Chondrocyte (in vitro differentiated cells): ENCODE measurements at regions not wholly inside any gene's neighbourhood (a gene's known extent, or its start where the extent isn't known, plus 50 kb on each side); places are given as distances from the start of the nearest gene placed in this dataset.

Experiments used
- DNase-seq: peaks from one replicate; pipeline ENCODE4 v3.0.0; 2021; ENCODE audit warnings: mixed read lengths, low spot score
- H3K27ac Mint-ChIP-seq: one replicate; pipeline ENCODE4 v1.8.0; 2021; ENCODE audit warnings: mild to moderate bottlenecking, moderate library complexity, mixed read lengths; ENCODE audit not compliant: unreplicated experiment
- H3K27me3 Mint-ChIP-seq: 2 replicates; pipeline ENCODE4 v1.8.0; 2021; ENCODE audit warnings: low read depth, mixed read lengths
- H3K36me3 Mint-ChIP-seq: 2 replicates; pipeline ENCODE4 v1.8.0; 2021; ENCODE audit warnings: low read depth, mixed read lengths
- H3K4me1 Mint-ChIP-seq: 2 replicates; pipeline ENCODE4 v1.8.0; 2021; ENCODE audit warnings: low read depth, mild to moderate bottlenecking, mixed read lengths
- H3K4me3 Mint-ChIP-seq: one replicate; pipeline ENCODE4 v1.8.0; 2021; ENCODE audit warnings: mild to moderate bottlenecking, moderate library complexity, mixed read lengths; ENCODE audit not compliant: unreplicated experiment
- H3K9me3 Mint-ChIP-seq: 2 replicates; pipeline ENCODE4 v1.8.0; 2021; ENCODE audit warnings: low read depth, mixed read lengths
- TF ChIP-seq, protein P1 (sequence below): fragments of 200-600 bp; sonication (generic); IDR thresholded peaks from 2 replicates; pipeline ENCODE4 v1.5.0; 2021; ENCODE audit warnings: antibody characterized with exemption, mild to moderate bottlenecking, moderate library complexity

DNA sequence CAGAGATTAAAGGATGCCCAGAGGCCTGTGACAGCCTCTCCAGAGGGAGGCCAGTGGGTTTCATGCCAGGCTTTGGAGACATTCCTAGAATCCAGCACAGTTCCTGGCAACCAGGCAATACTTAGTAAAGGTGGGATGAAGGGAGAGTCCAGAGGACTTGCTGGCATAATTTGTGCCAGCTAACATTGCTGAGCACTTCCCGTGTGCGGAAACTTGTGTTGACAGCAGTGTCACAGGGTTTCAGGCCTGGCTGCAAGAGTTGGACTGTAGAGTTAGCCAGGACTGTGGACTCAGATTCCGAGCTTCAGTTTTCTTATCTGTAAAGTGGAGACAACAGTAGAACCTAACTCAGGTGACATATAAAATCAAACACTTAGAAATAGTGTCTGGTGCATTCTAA is 141.7 kb downstream of the SALL1 start:
- TF ChIP-seq, protein P1, sequence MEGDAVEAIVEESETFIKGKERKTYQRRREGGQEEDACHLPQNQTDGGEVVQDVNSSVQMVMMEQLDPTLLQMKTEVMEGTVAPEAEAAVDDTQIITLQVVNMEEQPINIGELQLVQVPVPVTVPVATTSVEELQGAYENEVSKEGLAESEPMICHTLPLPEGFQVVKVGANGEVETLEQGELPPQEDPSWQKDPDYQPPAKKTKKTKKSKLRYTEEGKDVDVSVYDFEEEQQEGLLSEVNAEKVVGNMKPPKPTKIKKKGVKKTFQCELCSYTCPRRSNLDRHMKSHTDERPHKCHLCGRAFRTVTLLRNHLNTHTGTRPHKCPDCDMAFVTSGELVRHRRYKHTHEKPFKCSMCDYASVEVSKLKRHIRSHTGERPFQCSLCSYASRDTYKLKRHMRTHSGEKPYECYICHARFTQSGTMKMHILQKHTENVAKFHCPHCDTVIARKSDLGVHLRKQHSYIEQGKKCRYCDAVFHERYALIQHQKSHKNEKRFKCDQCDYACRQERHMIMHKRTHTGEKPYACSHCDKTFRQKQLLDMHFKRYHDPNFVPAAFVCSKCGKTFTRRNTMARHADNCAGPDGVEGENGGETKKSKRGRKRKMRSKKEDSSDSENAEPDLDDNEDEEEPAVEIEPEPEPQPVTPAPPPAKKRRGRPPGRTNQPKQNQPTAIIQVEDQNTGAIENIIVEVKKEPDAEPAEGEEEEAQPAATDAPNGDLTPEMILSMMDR = no peak
- Mint-ChIP-seq H3K27me3 (no peaks in the 10 kb centered on the region), H3K9me3 (peaks cover 13% of the 10 kb centered on the region), H3K4me1 (no peaks in the 10 kb centered on the region), H3K27ac (no peak overlapping the region), H3K36me3 (no peaks in the 10 kb centered on the region), H3K4me3 (no peak overlapping the region)
- no peak for DNase-seq

DNA sequence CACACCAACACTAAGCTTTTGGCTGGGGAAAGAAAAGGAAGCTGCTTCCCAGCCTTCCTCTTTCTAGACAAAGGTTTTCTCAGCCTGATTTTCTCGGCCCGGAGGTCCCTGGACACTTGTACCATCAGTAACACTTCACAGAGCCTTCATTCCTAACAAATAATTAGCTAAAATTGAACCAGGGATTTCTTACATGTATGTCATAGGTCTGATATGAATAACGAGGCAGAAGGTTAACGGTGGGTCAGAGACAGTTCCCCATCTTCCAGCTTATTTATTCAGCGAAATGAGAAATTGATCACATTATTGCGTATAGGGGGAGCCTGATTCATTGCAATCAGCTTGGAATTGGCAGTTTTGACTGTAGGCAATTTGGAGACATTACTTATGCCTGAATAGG is 142.5 kb downstream of the SALL1 start:
- TF ChIP-seq, protein P1 = no peak
- Mint-ChIP-seq H3K4me1 (no peaks in the 10 kb centered on the region), H3K27ac (no peak overlapping the region), H3K4me3 (no peak overlapping the region), H3K9me3 (peaks cover 13% of the 10 kb centered on the region), H3K36me3 (no peaks in the 10 kb centered on the region), H3K27me3 (no peaks in the 10 kb centered on the region)
- DNase-seq = no peak

DNA sequence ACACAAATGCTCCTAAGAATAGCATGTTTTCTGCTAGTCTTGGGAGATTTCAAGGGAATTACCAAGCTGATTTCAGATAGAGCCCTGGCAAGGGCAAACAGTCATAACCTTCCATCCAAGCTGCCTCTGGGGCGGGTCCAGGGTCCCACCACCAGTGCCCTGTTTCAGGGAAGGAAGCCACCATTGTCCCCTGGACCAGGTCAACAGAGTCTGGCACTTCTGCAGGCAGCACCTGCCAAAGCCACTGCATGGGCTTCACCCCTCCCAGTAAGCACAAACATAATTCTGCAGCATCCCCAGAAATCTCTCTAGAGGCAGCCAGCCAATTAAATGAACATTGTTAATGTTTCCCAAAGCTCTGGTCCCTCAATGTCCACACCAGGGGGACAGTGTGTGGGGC is 143.0 kb downstream of the SALL1 start:
- DNase-seq = no peak
- H3K27ac Mint-ChIP-seq = no peak overlapping the region
- no peaks in the 10 kb centered on the region for H3K36me3 Mint-ChIP-seq
- H3K4me1 Mint-ChIP-seq = no peaks in the 10 kb centered on the region
- H3K27me3 Mint-ChIP-seq = no peaks in the 10 kb centered on the region
- H3K9me3 Mint-ChIP-seq = peaks cover 13% of the 10 kb centered on the region
- TF ChIP-seq, protein P1 = no peak
- H3K4me3 Mint-ChIP-seq = no peak overlapping the region

DNA sequence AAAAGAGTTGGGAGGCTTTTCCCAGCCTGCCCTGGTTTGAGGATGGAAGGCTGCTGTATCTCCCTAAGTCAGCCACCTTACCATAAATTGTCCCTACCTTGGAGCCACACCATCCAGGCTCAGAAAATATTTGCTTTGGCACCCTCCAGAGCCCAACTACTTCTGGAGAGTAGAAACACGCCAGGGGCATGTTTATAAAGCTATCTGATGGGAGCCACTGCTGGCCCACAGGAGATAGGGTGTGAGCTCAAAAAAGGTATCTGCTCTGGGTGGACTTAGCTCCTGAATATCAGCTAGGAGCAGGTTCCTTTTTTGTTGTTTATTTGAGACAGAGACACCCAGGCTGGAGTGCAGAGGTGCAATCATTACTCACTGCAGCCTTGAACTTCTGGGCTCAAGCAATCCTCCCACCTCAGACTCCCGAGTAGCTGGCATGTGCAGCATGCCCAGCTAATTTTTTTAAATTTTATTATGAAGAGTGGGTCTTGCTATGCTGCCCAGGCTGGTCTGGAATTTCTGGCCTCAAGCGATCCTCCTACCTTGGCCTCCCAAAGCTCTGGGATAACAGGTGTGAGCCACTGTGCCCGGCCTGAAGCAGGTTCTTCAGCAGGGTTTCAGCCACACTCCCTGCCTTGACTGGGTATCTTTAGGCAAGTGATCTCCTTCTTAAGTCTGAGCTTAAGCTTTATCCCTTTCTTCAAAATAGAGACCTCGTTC is 147.1 kb downstream of the SALL1 start:
- TF ChIP-seq, protein P1 = no peak
- peaks cover 7% of the 10 kb centered on the region for H3K9me3 Mint-ChIP-seq
- no peaks in the 10 kb centered on the region for H3K36me3 Mint-ChIP-seq

DNA sequence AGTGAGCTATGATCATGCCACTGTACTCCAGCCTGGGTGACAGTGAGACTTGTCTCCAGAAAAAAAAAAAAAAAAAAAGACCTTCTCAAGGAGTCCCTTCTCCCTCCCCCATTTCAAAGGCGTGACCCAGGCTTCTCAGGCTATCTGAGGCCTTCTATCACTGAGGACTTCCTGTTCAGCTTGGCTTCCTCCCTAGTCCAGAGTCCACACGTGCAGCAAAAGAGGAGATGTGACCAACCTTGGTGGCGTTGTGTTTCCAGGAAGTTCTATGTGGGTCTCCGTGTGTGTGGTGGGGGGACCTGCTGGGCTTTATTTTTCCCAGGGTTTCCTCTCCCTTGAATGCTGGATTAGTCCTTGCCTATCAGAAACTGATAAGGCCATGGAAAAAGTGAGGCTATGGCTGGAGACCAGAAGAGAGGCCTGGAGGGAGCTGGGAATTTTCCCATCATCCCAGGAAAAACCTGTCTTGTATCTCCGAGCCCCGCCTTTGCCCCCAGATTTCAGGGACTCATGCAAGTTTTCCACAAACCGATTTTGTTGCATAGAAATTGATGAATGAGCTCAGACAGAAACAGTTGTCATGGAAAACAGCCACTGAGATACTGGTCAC is 148.1 kb downstream of the SALL1 start:
- H3K27me3 Mint-ChIP-seq = no peaks in the 10 kb centered on the region
- H3K9me3 Mint-ChIP-seq = peaks cover 7% of the 10 kb centered on the region
- H3K4me1 Mint-ChIP-seq = no peaks in the 10 kb centered on the region
- H3K36me3 Mint-ChIP-seq = no peaks in the 10 kb centered on the region
- no peak overlapping the region for H3K27ac Mint-ChIP-seq
- no peak for DNase-seq
- TF ChIP-seq, protein P1 = no peak
- no peak overlapping the region for H3K4me3 Mint-ChIP-seq

More for the DNA sequence above, 147.1 kb downstream of the SALL1 start:
- H3K4me3 Mint-ChIP-seq = no peak overlapping the region
- H3K27me3 Mint-ChIP-seq = no peaks in the 10 kb centered on the region
- no peaks in the 10 kb centered on the region for H3K4me1 Mint-ChIP-seq
- no peak for DNase-seq
- H3K27ac Mint-ChIP-seq = no peak overlapping the region
